ENCODE measurements at regions not wholly inside any gene's neighbourhood (a gene's known extent, or its start where the extent isn't known, plus 50 kb on each side); places are given as distances from the start of the nearest gene placed in this dataset.

GRCh38 chr4:188984518-188984917 is 845.3 kb downstream of the TRIML1 start:
- Histone ChIP-seq H3K4me3 (no peak overlapping the region), H3K27ac (no peak overlapping the region), H3K36me3 (no peaks in the 10 kb centered on the region), H3K9me3 (no peaks in the 10 kb centered on the region), H3K27me3 (no peaks in the 10 kb centered on the region), H3K4me1 (no peaks in the 10 kb centered on the region)
- TF ChIP-seq CTCF (IDR thresholded peaks at IDR 0.05) (no peak), POLR2A (IDR thresholded peaks at IDR 0.05) (no peak)
- DNase-seq: no peak
- intact Hi-C loops (cut with DNase I; ENCODE audit: low total_unique reads): no loop called here

- Histone ChIP-seq H3K36me3 (no peaks in the 10 kb centered on the region), H3K4me1 (no peaks in the 10 kb centered on the region), H3K4me3 (no peak overlapping the region), H3K27ac (no peak overlapping the region), H3K27me3 (no peaks in the 10 kb centered on the region), H3K9me3 (no peaks in the 10 kb centered on the region)
- DNase-seq: no peak
- intact Hi-C loops (cut with DNase I; ENCODE audit: low total_unique reads): no loop called here
- TF ChIP-seq CTCF (IDR thresholded peaks at IDR 0.05) (no peak), POLR2A (IDR thresholded peaks at IDR 0.05) (no peak)
Observed at GRCh38 chr4:188986271-188986689, 847.0 kb downstream of the TRIML1 start.

- Histone ChIP-seq H3K4me1 (no peaks in the 10 kb centered on the region), H3K4me3 (no peak overlapping the region), H3K27ac (no peak overlapping the region), H3K9me3 (no peaks in the 10 kb centered on the region), H3K27me3 (no peaks in the 10 kb centered on the region), H3K36me3 (no peaks in the 10 kb centered on the region)
- TF ChIP-seq POLR2A (IDR thresholded peaks at IDR 0.05) (no peak), CTCF (IDR thresholded peaks at IDR 0.05) (no peak)
- DNase-seq: no peak
- intact Hi-C loops (cut with DNase I; ENCODE audit: low total_unique reads): no loop called here
Observed at GRCh38 chr4:188987011-188987410, 847.8 kb downstream of the TRIML1 start.

DNA sequence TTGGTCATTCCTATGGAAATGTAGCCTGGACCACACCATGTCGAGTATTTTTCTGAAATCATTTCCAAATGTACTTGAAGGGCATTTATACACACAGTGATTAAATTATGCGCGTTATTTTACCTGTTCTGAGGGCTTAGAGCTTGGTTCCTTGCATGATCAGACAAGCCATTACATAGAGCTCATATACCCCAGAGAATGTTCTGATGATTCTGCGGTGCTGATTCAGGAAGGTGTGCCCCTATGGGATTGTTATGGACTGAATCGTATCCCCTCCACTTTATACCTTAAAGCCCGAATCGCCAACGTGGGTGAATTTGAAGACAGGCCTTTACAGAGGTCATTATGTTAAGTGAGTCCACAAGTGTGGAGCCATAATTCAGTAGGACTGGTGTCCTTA is 848.9 kb downstream of the TRIML1 start:
- TF ChIP-seq POLR2A (IDR thresholded peaks at IDR 0.05): no peak
- no peak for TF ChIP-seq CTCF (IDR thresholded peaks at IDR 0.05)
- intact Hi-C loops (cut with DNase I; ENCODE audit: low total_unique reads): no loop called here

GRCh38 chr4:188989371-188989770 is 850.1 kb downstream of the TRIML1 start:
- TF ChIP-seq CTCF (IDR thresholded peaks at IDR 0.05) (no peak), POLR2A (IDR thresholded peaks at IDR 0.05) (no peak)
- H3K4me3 ChIP-seq: no peak overlapping the region
- no peak for DNase-seq
- no peaks in the 10 kb centered on the region for H3K4me1 ChIP-seq
- no peaks in the 10 kb centered on the region for H3K27me3 ChIP-seq
- H3K27ac ChIP-seq: no peak overlapping the region
- H3K9me3 ChIP-seq: no peaks in the 10 kb centered on the region
- H3K36me3 ChIP-seq: no peaks in the 10 kb centered on the region
- intact Hi-C loops (cut with DNase I; ENCODE audit: low total_unique reads): no loop called here

More for the DNA sequence above, 848.9 kb downstream of the TRIML1 start:
- H3K27me3 ChIP-seq: no peaks in the 10 kb centered on the region
- H3K4me3 ChIP-seq: no peak overlapping the region
- H3K4me1 ChIP-seq: no peaks in the 10 kb centered on the region
- DNase-seq: no peak
- no peaks in the 10 kb centered on the region for H3K9me3 ChIP-seq
- H3K27ac ChIP-seq: no peak overlapping the region
- no peaks in the 10 kb centered on the region for H3K36me3 ChIP-seq
